ENCODE measurements at regions not wholly inside any gene's neighbourhood (a gene's known extent, or its start where the extent isn't known, plus 50 kb on each side); places are given as distances from the start of the nearest gene placed in this dataset.

DNA sequence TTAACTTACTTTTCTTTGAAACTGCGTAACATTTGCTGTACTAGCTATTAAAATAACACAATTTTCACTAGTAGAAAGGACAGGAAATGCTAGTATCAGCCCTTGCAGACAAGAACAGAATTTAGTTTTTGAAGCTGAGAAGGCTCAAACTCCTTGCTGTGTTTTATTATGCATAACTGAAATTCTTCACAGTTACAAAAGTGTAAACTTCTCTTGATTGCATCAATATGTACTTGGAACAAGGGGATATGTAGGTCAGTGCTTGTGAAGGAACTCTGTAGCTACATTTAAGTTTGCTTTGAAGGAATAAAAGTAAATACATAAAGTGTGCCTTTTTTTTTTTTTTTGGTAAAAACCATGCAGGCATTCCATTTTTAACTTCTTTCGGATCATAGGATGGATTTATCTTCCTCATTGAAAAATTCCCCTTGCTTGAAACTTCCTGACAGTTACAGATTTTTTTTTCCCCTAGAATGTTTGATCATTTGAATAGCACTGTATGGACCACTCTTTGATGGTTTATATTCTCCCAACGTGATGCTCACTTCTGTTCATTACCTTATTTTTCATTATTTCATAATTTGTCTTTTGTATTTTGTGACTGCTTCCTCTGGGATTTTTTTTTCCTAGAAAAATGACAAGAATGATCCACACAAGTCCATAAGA, 94.9 kb upstream of the DAB2 start:
- no peaks in the 10 kb centered on the region for H3K4me1 ChIP-seq
- TF ChIP-seq, protein P1, sequence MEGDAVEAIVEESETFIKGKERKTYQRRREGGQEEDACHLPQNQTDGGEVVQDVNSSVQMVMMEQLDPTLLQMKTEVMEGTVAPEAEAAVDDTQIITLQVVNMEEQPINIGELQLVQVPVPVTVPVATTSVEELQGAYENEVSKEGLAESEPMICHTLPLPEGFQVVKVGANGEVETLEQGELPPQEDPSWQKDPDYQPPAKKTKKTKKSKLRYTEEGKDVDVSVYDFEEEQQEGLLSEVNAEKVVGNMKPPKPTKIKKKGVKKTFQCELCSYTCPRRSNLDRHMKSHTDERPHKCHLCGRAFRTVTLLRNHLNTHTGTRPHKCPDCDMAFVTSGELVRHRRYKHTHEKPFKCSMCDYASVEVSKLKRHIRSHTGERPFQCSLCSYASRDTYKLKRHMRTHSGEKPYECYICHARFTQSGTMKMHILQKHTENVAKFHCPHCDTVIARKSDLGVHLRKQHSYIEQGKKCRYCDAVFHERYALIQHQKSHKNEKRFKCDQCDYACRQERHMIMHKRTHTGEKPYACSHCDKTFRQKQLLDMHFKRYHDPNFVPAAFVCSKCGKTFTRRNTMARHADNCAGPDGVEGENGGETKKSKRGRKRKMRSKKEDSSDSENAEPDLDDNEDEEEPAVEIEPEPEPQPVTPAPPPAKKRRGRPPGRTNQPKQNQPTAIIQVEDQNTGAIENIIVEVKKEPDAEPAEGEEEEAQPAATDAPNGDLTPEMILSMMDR (IDR thresholded peaks at IDR 0.05), result no peak
- H3K4me2 ChIP-seq (ENCODE audit: low read length), result peak overlapping the region; percentile 11
- H3K36me3 ChIP-seq (ENCODE audit: control insufficient read depth, insufficient read depth, low read length), result no peaks in the 10 kb centered on the region
- H3K27me3 ChIP-seq (ENCODE audit: control insufficient read depth, insufficient read depth, low read length), result no peaks in the 10 kb centered on the region
- no peaks in the 10 kb centered on the region for H3K79me2 ChIP-seq
- no peak overlapping the region for H2AFZ ChIP-seq
- no peak overlapping the region for H3K9ac ChIP-seq
- no peaks in the 10 kb centered on the region for H3K9me3 ChIP-seq (ENCODE audit: control insufficient read depth, low read length)
- no peak overlapping the region for H3K4me3 ChIP-seq (ENCODE audit: low read depth, low read length)
- peak overlapping the region; percentile 31 for H3K27ac ChIP-seq

DNA sequence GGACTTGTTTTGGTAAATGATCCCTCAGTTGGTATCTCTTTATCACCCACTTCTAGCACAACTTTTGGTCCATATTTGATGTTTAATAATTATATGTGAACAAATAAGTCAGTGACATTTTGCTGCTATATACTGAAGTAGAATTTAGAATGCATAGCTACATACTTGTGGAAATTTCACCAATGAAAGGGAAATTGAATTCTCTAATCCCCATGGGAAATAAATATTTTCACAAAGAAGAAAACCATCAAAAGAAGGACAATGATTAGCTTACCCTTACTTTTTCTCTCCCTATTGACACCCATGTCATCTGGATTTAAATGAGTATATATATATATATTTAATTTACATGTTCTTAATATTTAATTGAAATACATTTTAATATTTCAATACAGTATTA, 94.3 kb upstream of the DAB2 start:
- Histone ChIP-seq H3K9ac (no peak overlapping the region), H3K9me3 (ENCODE audit: control insufficient read depth, low read length) (no peaks in the 10 kb centered on the region), H3K27me3 (ENCODE audit: control insufficient read depth, insufficient read depth, low read length) (no peaks in the 10 kb centered on the region), H3K27ac (no peak overlapping the region), H3K4me3 (ENCODE audit: low read depth, low read length) (no peak overlapping the region), H3K4me1 (no peaks in the 10 kb centered on the region), H3K4me2 (ENCODE audit: low read length) (no peak overlapping the region), H3K79me2 (no peaks in the 10 kb centered on the region), H2AFZ (no peak overlapping the region), H3K36me3 (ENCODE audit: control insufficient read depth, insufficient read depth, low read length) (no peaks in the 10 kb centered on the region)
- TF ChIP-seq, protein P1 (IDR thresholded peaks at IDR 0.05), result no peak

DNA sequence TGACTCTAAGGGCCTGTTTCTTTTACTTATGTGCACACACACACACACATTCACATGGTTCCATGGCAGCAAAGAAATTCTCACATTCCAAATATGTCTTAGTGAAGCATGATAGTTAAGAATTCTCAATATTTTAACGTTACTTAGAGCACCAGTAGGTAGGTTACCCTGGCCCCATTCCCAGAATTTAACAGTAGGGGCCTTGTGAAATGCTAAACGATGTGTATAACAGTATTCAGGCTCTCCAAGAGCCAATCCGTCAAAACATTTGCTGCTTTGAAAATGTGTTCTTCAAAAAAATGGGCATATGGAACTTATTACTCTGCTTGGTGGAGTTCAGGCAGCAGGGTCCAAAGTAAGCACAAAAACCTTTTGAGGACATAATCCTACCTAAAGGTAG, 93.7 kb upstream of the DAB2 start:
- Histone ChIP-seq H2AFZ (peak overlapping the region; percentile 29), H3K36me3 (ENCODE audit: control insufficient read depth, insufficient read depth, low read length) (no peaks in the 10 kb centered on the region), H3K27ac (no peak overlapping the region), H3K4me1 (no peaks in the 10 kb centered on the region), H3K9ac (no peak overlapping the region), H3K4me2 (ENCODE audit: low read length) (no peak overlapping the region), H3K27me3 (ENCODE audit: control insufficient read depth, insufficient read depth, low read length) (no peaks in the 10 kb centered on the region), H3K79me2 (no peaks in the 10 kb centered on the region), H3K4me3 (ENCODE audit: low read depth, low read length) (no peak overlapping the region), H3K9me3 (ENCODE audit: control insufficient read depth, low read length) (no peaks in the 10 kb centered on the region)
- TF ChIP-seq, protein P1 (IDR thresholded peaks at IDR 0.05), result no peak

DNA sequence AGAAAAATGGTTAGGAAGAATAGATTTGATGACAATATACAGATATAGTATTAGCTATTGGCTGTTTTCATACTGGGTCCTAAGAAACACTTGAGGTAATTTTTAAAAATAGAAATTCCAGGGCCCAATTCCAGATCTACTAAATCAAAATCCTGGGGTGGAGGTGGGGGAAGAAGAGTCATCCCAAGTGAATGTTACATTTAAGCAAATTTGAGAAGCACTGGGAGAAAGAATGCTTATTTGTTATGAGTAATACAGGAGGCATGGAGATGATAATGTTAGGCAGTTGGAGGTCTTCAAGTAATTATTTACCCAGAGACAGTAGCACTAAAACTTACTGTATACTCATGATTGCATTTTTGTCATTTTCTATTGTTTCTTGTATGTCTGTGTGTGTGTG, 93.0 kb upstream of the DAB2 start:
- Histone ChIP-seq H2AFZ (no peak overlapping the region), H3K9ac (no peak overlapping the region), H3K36me3 (ENCODE audit: control insufficient read depth, insufficient read depth, low read length) (no peaks in the 10 kb centered on the region), H3K79me2 (no peaks in the 10 kb centered on the region), H3K27me3 (ENCODE audit: control insufficient read depth, insufficient read depth, low read length) (no peaks in the 10 kb centered on the region), H3K27ac (no peak overlapping the region), H3K4me1 (no peaks in the 10 kb centered on the region), H3K9me3 (ENCODE audit: control insufficient read depth, low read length) (no peaks in the 10 kb centered on the region), H3K4me2 (ENCODE audit: low read length) (no peak overlapping the region), H3K4me3 (ENCODE audit: low read depth, low read length) (no peak overlapping the region)
- TF ChIP-seq, protein P1 (IDR thresholded peaks at IDR 0.05), result no peak

DNA sequence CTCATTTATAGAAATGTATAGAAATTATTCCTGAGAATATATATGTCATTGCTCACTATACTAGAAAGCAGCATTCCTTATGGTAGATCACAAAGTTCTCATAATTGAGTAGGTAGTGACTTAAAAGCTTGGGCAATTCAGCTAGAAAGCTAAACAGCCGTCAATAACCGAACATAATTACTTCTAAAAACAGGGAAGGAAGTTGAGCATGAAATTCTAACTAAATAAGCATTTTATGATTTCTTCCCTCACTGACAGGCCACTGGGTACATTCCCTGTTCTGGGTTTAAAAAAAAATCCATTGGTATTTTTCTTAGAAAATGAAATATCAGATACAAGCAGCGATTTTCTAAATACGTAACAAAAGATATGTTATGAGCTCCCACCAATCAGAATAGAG, 91.1 kb upstream of the DAB2 start:
- H3K9me3 ChIP-seq (ENCODE audit: control insufficient read depth, low read length), result no peaks in the 10 kb centered on the region
- H2AFZ ChIP-seq, result no peak overlapping the region
- no peaks in the 10 kb centered on the region for H3K79me2 ChIP-seq
- TF ChIP-seq, protein P1 (IDR thresholded peaks at IDR 0.05), result no peak
- H3K4me2 ChIP-seq (ENCODE audit: low read length), result no peak overlapping the region
- H3K4me3 ChIP-seq (ENCODE audit: low read depth, low read length), result no peak overlapping the region
- no peaks in the 10 kb centered on the region for H3K27me3 ChIP-seq (ENCODE audit: control insufficient read depth, insufficient read depth, low read length)
- no peak overlapping the region for H3K9ac ChIP-seq
- no peak overlapping the region for H3K27ac ChIP-seq
- H3K4me1 ChIP-seq, result no peaks in the 10 kb centered on the region
- no peaks in the 10 kb centered on the region for H3K36me3 ChIP-seq (ENCODE audit: control insufficient read depth, insufficient read depth, low read length)
